ENCODE measurements at regions not wholly inside any gene's neighbourhood (a gene's known extent, or its start where the extent isn't known, plus 50 kb on each side); places are given as distances from the start of the nearest gene placed in this dataset.
"Not testable (repeated sequence)": the region's sequence is repeated elsewhere in the genome, so short reads cannot be mapped to it uniquely, and the experiment has no call there.

DNA sequence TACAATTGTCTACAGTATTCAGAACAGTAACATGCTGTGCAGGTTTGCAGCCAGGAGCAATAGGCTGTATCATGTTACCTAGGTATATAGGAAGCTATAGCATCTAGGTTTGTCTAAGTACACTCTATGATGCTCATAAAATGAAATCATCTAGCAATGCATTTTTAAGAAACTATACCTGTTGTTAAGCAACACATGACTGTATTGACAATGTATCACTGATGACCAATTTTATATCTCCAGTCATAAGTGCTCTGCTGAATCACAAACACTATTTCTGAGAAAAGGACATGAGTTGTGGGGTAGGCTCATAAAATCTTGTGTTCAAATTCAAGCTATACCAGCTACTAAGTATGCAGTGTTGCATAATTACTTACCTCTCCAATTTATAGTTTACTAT lies 501.3 kb downstream of the CD109 start:
- H3K36me3 Mint-ChIP-seq (ENCODE audit: low read depth), result no peaks in the 10 kb centered on the region
- DNase-seq (ENCODE audit: low spot score), result no peak
- intact Hi-C loops (cut with micrococcal nuclease), result no loop called here
- no peaks in the 10 kb centered on the region for H3K4me1 Mint-ChIP-seq (ENCODE audit: low read depth)
- no peak overlapping the region for H3K27ac Mint-ChIP-seq
- no peak overlapping the region for H3K4me3 Mint-ChIP-seq (ENCODE audit: low read depth)
- no peaks in the 10 kb centered on the region for H3K9me3 Mint-ChIP-seq
- H3K27me3 Mint-ChIP-seq (ENCODE audit: low read depth), result no peaks in the 10 kb centered on the region

DNA sequence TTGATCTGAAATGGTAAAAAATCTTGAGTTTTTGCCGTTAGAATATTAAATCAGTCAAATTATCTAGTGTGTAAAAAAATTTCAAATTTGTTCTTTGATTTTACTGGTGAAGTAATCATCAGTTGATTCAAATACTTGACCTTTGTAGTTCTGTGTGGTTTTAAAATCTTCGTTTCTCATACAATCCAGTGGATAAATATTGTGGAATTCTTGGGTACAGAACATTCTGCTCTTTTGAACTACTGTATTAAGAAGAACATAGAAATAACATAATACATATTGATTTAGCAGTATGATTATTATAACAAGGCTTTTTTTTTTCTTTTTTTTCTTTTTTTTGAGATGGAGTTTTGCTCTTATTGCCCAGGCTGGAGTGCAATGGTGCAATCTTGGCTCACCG lies 491.8 kb downstream of the CD109 start:
- intact Hi-C loops (cut with micrococcal nuclease), result no loop called here
- no peak overlapping the region for H3K27ac Mint-ChIP-seq

DNA sequence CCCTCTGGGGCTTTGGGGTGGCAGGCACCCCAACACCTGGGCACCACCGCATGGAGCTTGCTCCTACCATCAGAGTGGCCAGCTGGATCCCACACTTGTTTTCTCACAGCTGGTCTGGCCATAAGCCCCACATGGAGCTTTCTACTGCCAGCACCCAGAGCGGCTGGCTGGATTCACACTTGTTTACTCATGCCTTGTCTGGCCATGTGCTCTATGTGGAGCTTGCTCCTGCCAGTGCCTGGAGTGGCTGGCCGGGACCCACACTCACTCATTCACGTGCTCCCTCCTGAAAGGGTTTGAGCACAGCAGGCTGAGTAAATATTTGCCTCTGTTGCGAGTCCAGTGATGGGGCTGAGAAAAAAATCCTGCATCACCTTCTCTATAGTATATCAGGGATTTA lies 487.0 kb downstream of the CD109 start:
- intact Hi-C loops (cut with micrococcal nuclease), result no loop called here
- Mint-ChIP-seq H3K9me3 (peaks cover 4% of the 10 kb centered on the region), H3K27me3 (ENCODE audit: low read depth) (no peaks in the 10 kb centered on the region)

More for the DNA sequence above, 491.8 kb downstream of the CD109 start:
- DNase-seq (ENCODE audit: low spot score), result no peak
- Mint-ChIP-seq H3K9me3 (no peaks in the 10 kb centered on the region), H3K4me1 (ENCODE audit: low read depth) (no peaks in the 10 kb centered on the region), H3K27me3 (ENCODE audit: low read depth) (no peaks in the 10 kb centered on the region), H3K4me3 (ENCODE audit: low read depth) (no peak overlapping the region), H3K36me3 (ENCODE audit: low read depth) (no peaks in the 10 kb centered on the region)

DNA sequence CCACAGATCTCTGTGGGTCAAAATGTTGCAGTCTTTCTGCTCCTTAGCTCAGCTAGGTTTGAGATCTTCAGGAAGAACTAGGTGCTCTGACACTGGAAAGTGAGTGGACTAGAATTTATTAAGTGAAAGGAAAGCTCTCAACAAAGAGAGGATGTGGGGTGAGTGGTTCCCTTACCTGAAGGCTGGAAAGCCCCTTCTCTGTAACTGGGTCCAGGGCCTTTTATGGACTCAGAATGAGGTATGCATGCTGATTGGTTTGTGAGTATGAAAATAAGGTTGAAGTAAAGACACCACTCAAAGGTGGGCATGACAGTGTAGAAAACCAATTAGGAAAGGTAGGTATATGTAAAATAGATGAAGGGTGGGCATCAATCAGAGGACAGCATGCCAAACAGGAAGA lies 485.5 kb downstream of the CD109 start:
- H3K36me3 Mint-ChIP-seq (ENCODE audit: low read depth), result no peaks in the 10 kb centered on the region
- H3K27me3 Mint-ChIP-seq (ENCODE audit: low read depth), result no peaks in the 10 kb centered on the region
- peaks cover 4% of the 10 kb centered on the region for H3K9me3 Mint-ChIP-seq
- no peak overlapping the region for H3K4me3 Mint-ChIP-seq (ENCODE audit: low read depth)
- intact Hi-C loops (cut with micrococcal nuclease), result no loop called here
- no peaks in the 10 kb centered on the region for H3K4me1 Mint-ChIP-seq (ENCODE audit: low read depth)
- no peak for DNase-seq (ENCODE audit: low spot score)
- no peak overlapping the region for H3K27ac Mint-ChIP-seq

More for the DNA sequence above, 487.0 kb downstream of the CD109 start:
- no peaks in the 10 kb centered on the region for H3K4me1 Mint-ChIP-seq (ENCODE audit: low read depth)
- H3K27ac Mint-ChIP-seq, result no peak overlapping the region
- H3K36me3 Mint-ChIP-seq (ENCODE audit: low read depth), result no peaks in the 10 kb centered on the region
- no peak overlapping the region for H3K4me3 Mint-ChIP-seq (ENCODE audit: low read depth)
- DNase-seq (ENCODE audit: low spot score), result no peak

DNA sequence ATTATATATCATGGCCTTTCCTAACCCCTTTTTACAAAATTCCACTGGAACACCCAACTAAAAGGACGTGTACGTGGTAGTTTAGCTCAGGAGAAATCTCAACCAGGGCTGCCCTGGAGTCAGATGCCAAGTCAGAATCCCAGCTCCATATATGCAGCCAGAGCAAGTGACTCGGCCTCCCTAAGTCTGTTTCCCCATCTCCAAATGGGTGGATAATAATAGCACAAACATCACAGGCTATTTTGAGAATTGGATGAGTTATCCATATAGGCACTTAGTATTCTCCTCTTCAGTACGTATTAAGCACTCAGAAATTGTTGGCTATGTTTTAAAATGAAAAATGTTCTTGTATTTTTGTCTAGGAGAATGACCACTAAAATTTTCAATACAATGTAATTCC lies 481.5 kb downstream of the CD109 start:
- Mint-ChIP-seq H3K4me1 (ENCODE audit: low read depth) (no peaks in the 10 kb centered on the region), H3K27ac (no peak overlapping the region), H3K9me3 (peaks cover 4% of the 10 kb centered on the region), H3K36me3 (ENCODE audit: low read depth) (no peaks in the 10 kb centered on the region), H3K4me3 (ENCODE audit: low read depth) (no peak overlapping the region), H3K27me3 (ENCODE audit: low read depth) (no peaks in the 10 kb centered on the region)
- intact Hi-C loops (cut with micrococcal nuclease), result no loop called here
- DNase-seq (ENCODE audit: low spot score), result no peak

DNA sequence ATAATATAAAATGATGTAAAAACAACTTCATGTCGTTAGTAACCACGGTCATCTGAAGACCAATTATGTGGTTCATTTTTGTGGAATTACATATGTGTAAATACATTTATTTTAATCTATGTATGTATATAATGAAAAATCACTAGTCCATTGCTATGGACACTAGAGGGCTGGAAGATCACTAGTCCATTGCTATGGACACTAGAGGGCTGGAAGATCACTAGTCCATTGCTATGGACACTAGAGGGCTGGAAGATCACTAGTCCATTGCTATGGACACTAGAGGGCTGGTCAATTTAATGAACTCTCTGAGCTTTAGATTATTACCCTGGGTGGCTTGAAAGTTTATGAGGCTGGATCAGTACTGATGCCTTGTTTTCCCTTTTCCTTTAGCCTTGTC lies 474.5 kb downstream of the CD109 start:
- intact Hi-C loops (cut with micrococcal nuclease); H3K27me3 Mint-ChIP-seq (ENCODE audit: low read depth); H3K4me1 Mint-ChIP-seq (ENCODE audit: low read depth); H3K4me3 Mint-ChIP-seq (ENCODE audit: low read depth); DNase-seq (ENCODE audit: low spot score); H3K9me3 Mint-ChIP-seq; H3K36me3 Mint-ChIP-seq (ENCODE audit: low read depth); H3K27ac Mint-ChIP-seq: not testable (repeated sequence)

DNA sequence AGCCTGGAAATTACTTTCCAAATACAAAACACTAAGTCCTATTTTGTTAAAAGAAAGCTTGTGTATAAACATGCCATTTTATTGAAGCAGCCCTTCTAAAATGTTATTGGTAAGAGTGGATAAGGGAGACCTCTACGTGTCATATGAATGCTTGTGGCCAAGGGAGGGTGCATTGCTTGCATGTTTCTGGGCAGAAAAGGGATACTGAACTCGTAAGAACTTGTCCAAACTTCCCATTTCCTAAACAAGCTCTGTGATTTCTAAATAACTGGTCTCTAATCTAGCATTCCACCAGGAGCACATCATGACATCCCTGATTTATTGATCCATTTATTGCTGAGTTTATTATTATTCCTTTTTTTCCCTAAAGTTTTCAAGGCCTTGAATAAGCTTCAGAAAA lies 474.1 kb downstream of the CD109 start:
- H3K4me3 Mint-ChIP-seq (ENCODE audit: low read depth), result no peak overlapping the region
- intact Hi-C loops (cut with micrococcal nuclease), result no loop called here
- H3K36me3 Mint-ChIP-seq (ENCODE audit: low read depth), result no peaks in the 10 kb centered on the region

DNA sequence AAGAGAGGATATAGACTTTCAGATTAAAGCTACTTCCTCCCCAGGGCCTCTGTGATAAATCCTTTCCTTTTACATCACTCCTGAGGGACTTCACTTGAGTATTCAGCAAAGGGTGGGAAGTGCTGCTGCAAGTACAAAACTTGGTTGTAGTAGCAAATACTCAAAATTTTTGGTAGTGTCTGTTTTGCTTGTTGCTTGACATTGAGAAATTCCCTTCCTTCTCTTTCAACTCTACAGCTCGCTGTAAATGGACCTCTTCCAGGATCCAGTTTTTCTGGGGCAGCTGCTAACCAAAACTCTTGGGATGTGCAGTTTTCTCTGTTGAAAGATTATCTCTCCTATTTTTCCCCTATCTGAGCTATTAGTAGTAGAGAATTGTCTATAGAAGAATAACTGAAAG lies 472.0 kb downstream of the CD109 start:
- H3K4me1 Mint-ChIP-seq (ENCODE audit: low read depth), result no peaks in the 10 kb centered on the region
- no peaks in the 10 kb centered on the region for H3K9me3 Mint-ChIP-seq
- no peak overlapping the region for H3K27ac Mint-ChIP-seq
- DNase-seq (ENCODE audit: low spot score), result no peak
- H3K4me3 Mint-ChIP-seq (ENCODE audit: low read depth), result no peak overlapping the region
- no peaks in the 10 kb centered on the region for H3K36me3 Mint-ChIP-seq (ENCODE audit: low read depth)
- no peaks in the 10 kb centered on the region for H3K27me3 Mint-ChIP-seq (ENCODE audit: low read depth)
- intact Hi-C loops (cut with micrococcal nuclease), result no loop called here

More for the DNA sequence above, 474.1 kb downstream of the CD109 start:
- no peak for DNase-seq (ENCODE audit: low spot score)
- Mint-ChIP-seq H3K4me1 (ENCODE audit: low read depth) (no peaks in the 10 kb centered on the region), H3K27ac (no peak overlapping the region), H3K27me3 (ENCODE audit: low read depth) (no peaks in the 10 kb centered on the region), H3K9me3 (no peaks in the 10 kb centered on the region)

DNA sequence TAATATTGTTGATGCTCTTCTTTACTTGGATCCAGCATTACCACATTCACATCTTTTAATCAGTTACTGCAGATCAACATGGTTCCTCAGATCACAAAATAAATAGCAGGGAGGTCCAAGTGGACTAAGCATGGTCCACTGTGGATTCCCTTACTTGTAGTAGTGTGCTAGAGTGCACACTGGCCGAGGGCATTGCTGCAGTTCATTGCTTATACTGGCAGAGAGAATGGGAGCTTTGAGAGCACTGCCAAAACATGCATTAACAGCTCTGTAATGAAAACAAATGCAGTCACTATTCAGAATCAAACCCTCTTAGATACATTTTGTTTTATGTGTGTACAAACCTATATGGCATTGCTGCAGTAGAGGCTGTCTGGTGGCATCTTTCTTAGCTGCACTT lies 471.5 kb downstream of the CD109 start:
- no peaks in the 10 kb centered on the region for H3K27me3 Mint-ChIP-seq (ENCODE audit: low read depth)
- H3K27ac Mint-ChIP-seq, result no peak overlapping the region
- H3K4me3 Mint-ChIP-seq (ENCODE audit: low read depth), result no peak overlapping the region
- DNase-seq (ENCODE audit: low spot score), result no peak
- intact Hi-C loops (cut with micrococcal nuclease), result no loop called here
- H3K36me3 Mint-ChIP-seq (ENCODE audit: low read depth), result no peaks in the 10 kb centered on the region
- no peaks in the 10 kb centered on the region for H3K4me1 Mint-ChIP-seq (ENCODE audit: low read depth)
- H3K9me3 Mint-ChIP-seq, result no peaks in the 10 kb centered on the region

DNA sequence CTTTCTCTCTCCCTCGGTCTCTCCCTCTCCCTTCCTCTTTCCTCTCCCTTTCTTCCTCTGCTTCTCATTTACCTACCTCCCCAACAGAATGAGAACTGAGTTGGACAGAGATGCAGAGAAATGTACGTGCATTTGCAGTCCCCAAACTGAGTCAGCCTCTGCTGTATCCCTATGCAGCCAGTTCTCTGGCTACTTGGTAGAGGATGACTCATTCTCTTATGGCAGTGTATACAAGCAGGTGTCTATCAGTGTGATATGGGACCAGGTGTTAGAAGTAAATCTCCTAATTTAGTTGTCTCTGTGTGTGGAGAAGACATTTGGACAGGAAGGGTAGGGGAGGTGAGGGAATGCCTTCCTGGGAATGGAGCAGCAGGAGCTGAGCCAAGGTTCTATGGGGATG lies 470.8 kb downstream of the CD109 start:
- Mint-ChIP-seq H3K4me3 (ENCODE audit: low read depth) (no peak overlapping the region), H3K9me3 (no peaks in the 10 kb centered on the region), H3K27me3 (ENCODE audit: low read depth) (no peaks in the 10 kb centered on the region), H3K4me1 (ENCODE audit: low read depth) (no peaks in the 10 kb centered on the region), H3K36me3 (ENCODE audit: low read depth) (no peaks in the 10 kb centered on the region), H3K27ac (no peak overlapping the region)
- DNase-seq (ENCODE audit: low spot score), result no peak
- intact Hi-C loops (cut with micrococcal nuclease), result no loop called here

DNA sequence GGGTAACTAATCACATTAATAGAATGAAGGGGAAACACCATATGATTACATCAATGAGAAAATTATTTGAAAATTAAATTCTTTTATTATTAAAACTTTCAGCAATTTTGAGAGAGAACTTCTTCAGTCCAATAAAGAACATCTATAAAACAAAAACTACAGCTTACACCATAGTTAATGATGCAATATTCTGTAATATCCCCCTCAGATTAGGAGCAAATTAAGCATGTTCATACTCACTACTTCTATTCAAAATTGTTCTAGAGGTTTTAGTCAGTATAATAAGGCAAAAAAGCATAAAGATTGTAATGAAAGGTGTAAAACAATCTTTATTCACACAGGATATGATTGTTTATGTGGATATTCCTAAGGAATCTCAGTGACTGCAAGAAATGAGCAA lies 465.4 kb downstream of the CD109 start:
- no peak for DNase-seq (ENCODE audit: low spot score)

DNA sequence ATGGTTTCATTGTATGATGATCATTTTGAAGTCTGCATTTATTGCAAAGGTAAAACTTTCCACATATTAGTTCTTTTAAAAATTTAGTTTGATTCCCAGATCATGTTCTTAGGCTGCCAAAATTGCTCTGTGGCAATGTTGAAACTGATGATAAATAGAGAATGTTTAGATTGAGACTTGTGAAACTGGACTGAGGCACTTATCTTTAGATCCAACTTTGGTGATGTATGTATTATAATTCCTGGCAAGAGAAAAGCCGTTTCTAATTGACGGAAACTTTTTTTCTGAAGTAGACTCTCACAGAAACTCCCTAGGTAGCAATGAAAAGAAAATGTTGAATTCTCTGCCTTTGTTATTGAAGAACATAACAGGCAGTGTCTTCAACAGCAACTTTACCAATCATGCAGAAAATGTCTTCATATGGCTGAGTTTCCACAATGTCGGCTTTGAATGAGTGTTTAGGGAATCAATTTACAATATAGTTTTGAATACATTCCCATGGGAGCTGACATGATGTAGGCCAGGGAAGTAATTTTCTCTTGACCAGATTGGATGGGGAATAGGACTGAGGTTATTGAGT lies 456.2 kb downstream of the CD109 start:
- no peaks in the 10 kb centered on the region for H3K27me3 Mint-ChIP-seq (ENCODE audit: low read depth)

More for the DNA sequence above, 465.4 kb downstream of the CD109 start:
- intact Hi-C loops (cut with micrococcal nuclease), result no loop called here
- no peaks in the 10 kb centered on the region for H3K36me3 Mint-ChIP-seq (ENCODE audit: low read depth)
- H3K27ac Mint-ChIP-seq, result no peak overlapping the region
- no peak overlapping the region for H3K4me3 Mint-ChIP-seq (ENCODE audit: low read depth)
- H3K9me3 Mint-ChIP-seq, result no peaks in the 10 kb centered on the region
- no peaks in the 10 kb centered on the region for H3K27me3 Mint-ChIP-seq (ENCODE audit: low read depth)
- H3K4me1 Mint-ChIP-seq (ENCODE audit: low read depth), result no peaks in the 10 kb centered on the region

DNA sequence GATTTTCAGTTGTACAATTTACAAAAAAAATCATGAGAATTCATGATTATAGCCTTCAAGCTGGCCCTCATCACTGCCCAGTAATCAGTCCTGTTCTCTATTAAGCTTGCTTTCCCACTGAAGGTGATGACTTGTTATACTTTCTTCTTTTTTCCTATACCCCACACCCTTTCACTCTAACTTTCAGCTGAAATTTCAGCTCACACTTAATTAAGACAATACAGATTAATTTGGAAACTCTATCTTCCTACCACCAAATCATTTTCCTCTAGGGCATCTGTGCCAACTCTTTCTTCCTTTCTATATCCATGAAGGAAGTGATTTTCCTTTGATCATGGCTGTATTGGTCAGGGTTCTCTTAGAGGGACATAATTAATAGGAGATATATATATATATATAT lies 449.9 kb downstream of the CD109 start:
- no peaks in the 10 kb centered on the region for H3K9me3 Mint-ChIP-seq
- H3K27ac Mint-ChIP-seq, result no peak overlapping the region
- no peaks in the 10 kb centered on the region for H3K4me1 Mint-ChIP-seq (ENCODE audit: low read depth)
- no peak for DNase-seq (ENCODE audit: low spot score)
- intact Hi-C loops (cut with micrococcal nuclease), result no loop called here
- H3K36me3 Mint-ChIP-seq (ENCODE audit: low read depth), result no peaks in the 10 kb centered on the region
- no peak overlapping the region for H3K4me3 Mint-ChIP-seq (ENCODE audit: low read depth)
- H3K27me3 Mint-ChIP-seq (ENCODE audit: low read depth), result no peaks in the 10 kb centered on the region

More for the DNA sequence above, 456.2 kb downstream of the CD109 start:
- DNase-seq (ENCODE audit: low spot score), result no peak
- Mint-ChIP-seq H3K4me1 (ENCODE audit: low read depth) (no peaks in the 10 kb centered on the region), H3K36me3 (ENCODE audit: low read depth) (no peaks in the 10 kb centered on the region), H3K9me3 (no peaks in the 10 kb centered on the region), H3K27ac (no peak overlapping the region), H3K4me3 (ENCODE audit: low read depth) (no peak overlapping the region)
- intact Hi-C loops (cut with micrococcal nuclease), result no loop called here

DNA sequence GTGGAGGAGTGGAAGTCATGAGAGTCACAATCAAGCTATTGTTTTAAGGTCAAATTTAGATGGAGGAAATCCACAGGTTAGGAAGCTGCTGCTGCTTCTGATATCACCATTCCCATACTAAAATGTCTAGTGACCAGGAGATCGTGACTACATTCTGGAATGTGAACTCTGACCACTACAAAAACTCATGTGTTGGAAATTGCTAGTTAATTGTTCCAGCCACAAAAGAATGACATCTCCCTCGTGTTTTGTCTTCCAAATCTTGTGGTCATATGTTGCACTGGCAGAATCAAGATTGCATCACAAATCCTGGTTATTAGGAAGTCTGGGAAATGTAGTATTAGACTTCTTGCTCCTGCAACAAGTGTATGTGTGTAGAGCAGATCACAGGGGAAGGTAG lies 441.9 kb downstream of the CD109 start:
- H3K27ac Mint-ChIP-seq, result no peak overlapping the region
- no peaks in the 10 kb centered on the region for H3K9me3 Mint-ChIP-seq
- H3K4me1 Mint-ChIP-seq (ENCODE audit: low read depth), result no peaks in the 10 kb centered on the region
- no peak for DNase-seq (ENCODE audit: low spot score)
- no peaks in the 10 kb centered on the region for H3K36me3 Mint-ChIP-seq (ENCODE audit: low read depth)
- H3K4me3 Mint-ChIP-seq (ENCODE audit: low read depth), result no peak overlapping the region
- H3K27me3 Mint-ChIP-seq (ENCODE audit: low read depth), result no peaks in the 10 kb centered on the region
- intact Hi-C loops (cut with micrococcal nuclease), result no loop called here

Measured in activated T-helper 2 cell treated with anti-CD3 and anti-CD28 coated beads, Interferon-gamma antibody, Interleukin-2, Interleukin-4, amounts not matched to agents 10 μg/mL and 5 μg/mL and 100 μg/mL, durations not matched to agents 14 hours and 24 hours and 36 hours (primary cell).